GM19043 (cell line): ENCODE measurements at regions not wholly inside any gene's neighbourhood (a gene's known extent, or its start where the extent isn't known, plus 50 kb on each side); places are given as distances from the start of the nearest gene placed in this dataset.
"Not testable (repeated sequence)": the region's sequence is repeated elsewhere in the genome, so short reads cannot be mapped to it uniquely, and the experiment has no call there.

Source experiments
- ATAC-seq: cut with Tn5 transposase; IDR thresholded peaks from one replicate; pipeline ENCODE4 v1.9.1; 2021; ENCODE audit warnings: low read depth; ENCODE audit not compliant: unreplicated experiment

GRCh38 chr17:72463287-72464102, 342.7 kb downstream of the SOX9 start:
- no peak for ATAC-seq

GRCh38 chr17:72464221-72464620, 343.4 kb downstream of the SOX9 start:
- ATAC-seq, result not testable (repeated sequence)

GRCh38 chr17:72465191-72466024, 344.6 kb downstream of the SOX9 start:
- peak; percentile 28 for ATAC-seq

- no peak for ATAC-seq
Observed at GRCh38 chr17:72466199-72466598, 345.4 kb downstream of the SOX9 start.

- ATAC-seq, result no peak
Observed at GRCh38 chr17:72466606-72467005, 345.8 kb downstream of the SOX9 start.

- ATAC-seq, result no peak
Observed at GRCh38 chr17:72467841-72468653, 347.2 kb downstream of the SOX9 start.

GRCh38 chr17:72468841-72469240, 348.0 kb downstream of the SOX9 start:
- ATAC-seq, result no peak

GRCh38 chr17:72470121-72470705, 349.4 kb downstream of the SOX9 start:
- no peak for ATAC-seq

GRCh38 chr17:72470734-72471133, 349.9 kb downstream of the SOX9 start:
- no peak for ATAC-seq

GRCh38 chr17:72471296-72471695, 350.5 kb downstream of the SOX9 start:
- ATAC-seq, result no peak

- no peak for ATAC-seq
Observed at GRCh38 chr17:72472106-72472505, 351.3 kb downstream of the SOX9 start.

GRCh38 chr17:72472853-72473390, 352.1 kb downstream of the SOX9 start:
- ATAC-seq, result not testable (repeated sequence)

- ATAC-seq, result no peak
Observed at GRCh38 chr17:72474243-72474642, 353.4 kb downstream of the SOX9 start.

- no peak for ATAC-seq
Observed at GRCh38 chr17:72474719-72475477, 354.1 kb downstream of the SOX9 start.

- ATAC-seq, result no peak
Observed at GRCh38 chr17:72476134-72476533, 355.3 kb downstream of the SOX9 start.

- ATAC-seq, result no peak
Observed at GRCh38 chr17:72476575-72476986, 355.8 kb downstream of the SOX9 start.

- ATAC-seq, result no peak
Observed at GRCh38 chr17:72477491-72477890, 356.7 kb downstream of the SOX9 start.

- ATAC-seq, result no peak
Observed at GRCh38 chr17:72479113-72479512, 358.3 kb downstream of the SOX9 start.

- no peak for ATAC-seq
Observed at GRCh38 chr17:72481572-72481971, 360.8 kb downstream of the SOX9 start.
